Loucy (cell line): ENCODE measurements at regions not wholly inside any gene's neighbourhood (a gene's known extent, or its start where the extent isn't known, plus 50 kb on each side); places are given as distances from the start of the nearest gene placed in this dataset.

ENCODE experiments used
- H2AFZ ChIP-seq: fragments of 200-600 bp; sonication (generic); 2 replicates; pipeline ENCODE4 v1.6.0; 2016; ENCODE audit warnings: antibody characterized with exemption, mild to moderate bottlenecking, low read length, moderate library complexity
- H3F3A ChIP-seq: fragments of 200-600 bp; 2 replicates; pipeline ENCODE4 v1.6.0; 2016; ENCODE audit warnings: antibody characterized with exemption, low read depth, mild to moderate bottlenecking
- H3K27me3 ChIP-seq: fragments of 200-600 bp; sonication (generic); 2 replicates; pipeline ENCODE4 v1.6.1; 2014; ENCODE audit warnings: low read length, mild to moderate bottlenecking; ENCODE audit not compliant: insufficient read depth, poor library complexity, severe bottlenecking
- H3K36me3 ChIP-seq: fragments of 200-600 bp; sonication (generic); 2 replicates; pipeline ENCODE4 v1.6.1; 2016; ENCODE audit warnings: low read length; ENCODE audit not compliant: insufficient read depth
- H3K4me1 ChIP-seq: fragments of 200-600 bp; sonication (generic); 2 replicates; pipeline ENCODE4 v1.5.1; 2014; ENCODE audit warnings: low read length, mild to moderate bottlenecking; ENCODE audit not compliant: insufficient read depth, poor library complexity, severe bottlenecking
- H3K4me2 ChIP-seq: fragments of 200-600 bp; sonication (generic); 2 replicates; pipeline ENCODE4 v1.6.0; 2014; ENCODE audit warnings: antibody characterized with exemption, low read length, low read depth, mild to moderate bottlenecking; ENCODE audit not compliant: poor library complexity, severe bottlenecking
- H3K4me3 ChIP-seq: fragments of 200-600 bp; sonication (generic); 2 replicates; pipeline ENCODE4 v1.5.1; 2014; ENCODE audit warnings: low read length, mild to moderate bottlenecking, mixed read lengths; ENCODE audit not compliant: poor library complexity, severe bottlenecking
- H3K79me2 ChIP-seq: fragments of 200-600 bp; sonication (generic); 2 replicates; pipeline ENCODE4 v1.6.1; 2014; ENCODE audit warnings: low read length; ENCODE audit not compliant: insufficient read depth
- H3K9ac ChIP-seq: fragments of 200-600 bp; sonication (generic); 2 replicates; pipeline ENCODE4 v1.6.0; 2014; ENCODE audit warnings: mild to moderate bottlenecking, low read depth, low read length, moderate library complexity; ENCODE audit not compliant: poor library complexity, severe bottlenecking
- H3K9me2 ChIP-seq: fragments of 200-600 bp; sonication (generic); replicated peaks from 2 replicates; pipeline ENCODE4 v1.6.1; 2016; ENCODE audit warnings: low read depth, low read length, mixed read lengths
- H3K9me3 ChIP-seq: fragments of 200-600 bp; sonication (generic); 2 replicates; pipeline ENCODE4 v1.6.1; 2014; ENCODE audit warnings: mild to moderate bottlenecking, antibody characterized with exemption, low read length, low read depth; ENCODE audit not compliant: insufficient read depth
- H4K20me1 ChIP-seq: fragments of 200-600 bp; sonication (generic); 2 replicates; pipeline ENCODE4 v1.6.0; 2014; ENCODE audit warnings: antibody characterized with exemption, low read length, mild to moderate bottlenecking; ENCODE audit not compliant: insufficient read depth, poor library complexity, severe bottlenecking
- EZH2phosphoT487 ChIP-seq: fragments of 200-600 bp; IDR thresholded peaks from 2 replicates; pipeline ENCODE4 v1.6.1; 2018; ENCODE audit warnings: antibody characterized with exemption, mild to moderate bottlenecking, moderate library complexity, borderline replicate concordance
- TF ChIP-seq, protein P1 (sequence below): fragments of 200-600 bp; sonication (generic); conservative IDR thresholded peaks from 2 replicates; pipeline ENCODE4 v1.5.1; 2014; ENCODE audit warnings: mild to moderate bottlenecking, antibody characterized with exemption, low read length

DNA sequence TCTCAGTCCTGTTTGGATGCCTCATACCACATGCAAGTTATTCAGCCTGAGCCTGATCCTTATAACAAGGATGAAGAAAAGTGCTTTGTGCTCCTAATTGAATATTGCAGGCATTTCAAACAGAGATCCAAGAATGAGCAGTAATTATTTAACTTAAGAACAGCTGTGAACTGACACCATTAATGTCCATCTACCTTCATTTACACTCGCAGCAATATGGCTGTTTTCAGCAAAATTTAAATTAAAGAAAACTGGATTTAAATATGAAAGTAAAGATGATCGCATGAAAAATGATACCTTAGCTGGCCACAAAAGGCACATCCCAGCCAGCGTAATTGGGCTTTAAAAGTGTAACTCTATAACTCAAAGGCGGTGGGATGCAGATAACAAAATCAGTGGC, 466.3 kb downstream of the GALC start:
- Histone ChIP-seq H3K36me3 (no peaks in the 10 kb centered on the region), H3K4me1 (no peaks in the 10 kb centered on the region), H3K4me3 (no peak overlapping the region), H3K27me3 (no peaks in the 10 kb centered on the region), H3K9ac (no peak overlapping the region), H2AFZ (no peak overlapping the region), H4K20me1 (no peaks in the 10 kb centered on the region), H3K9me3 (no peaks in the 10 kb centered on the region), H3K79me2 (no peaks in the 10 kb centered on the region), H3K9me2 (no peaks in the 10 kb centered on the region), H3F3A (no peaks in the 10 kb centered on the region), H3K4me2 (no peak overlapping the region)
- TF ChIP-seq EZH2phosphoT487 = no peak
- TF ChIP-seq, protein P1, sequence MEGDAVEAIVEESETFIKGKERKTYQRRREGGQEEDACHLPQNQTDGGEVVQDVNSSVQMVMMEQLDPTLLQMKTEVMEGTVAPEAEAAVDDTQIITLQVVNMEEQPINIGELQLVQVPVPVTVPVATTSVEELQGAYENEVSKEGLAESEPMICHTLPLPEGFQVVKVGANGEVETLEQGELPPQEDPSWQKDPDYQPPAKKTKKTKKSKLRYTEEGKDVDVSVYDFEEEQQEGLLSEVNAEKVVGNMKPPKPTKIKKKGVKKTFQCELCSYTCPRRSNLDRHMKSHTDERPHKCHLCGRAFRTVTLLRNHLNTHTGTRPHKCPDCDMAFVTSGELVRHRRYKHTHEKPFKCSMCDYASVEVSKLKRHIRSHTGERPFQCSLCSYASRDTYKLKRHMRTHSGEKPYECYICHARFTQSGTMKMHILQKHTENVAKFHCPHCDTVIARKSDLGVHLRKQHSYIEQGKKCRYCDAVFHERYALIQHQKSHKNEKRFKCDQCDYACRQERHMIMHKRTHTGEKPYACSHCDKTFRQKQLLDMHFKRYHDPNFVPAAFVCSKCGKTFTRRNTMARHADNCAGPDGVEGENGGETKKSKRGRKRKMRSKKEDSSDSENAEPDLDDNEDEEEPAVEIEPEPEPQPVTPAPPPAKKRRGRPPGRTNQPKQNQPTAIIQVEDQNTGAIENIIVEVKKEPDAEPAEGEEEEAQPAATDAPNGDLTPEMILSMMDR = no peak

DNA sequence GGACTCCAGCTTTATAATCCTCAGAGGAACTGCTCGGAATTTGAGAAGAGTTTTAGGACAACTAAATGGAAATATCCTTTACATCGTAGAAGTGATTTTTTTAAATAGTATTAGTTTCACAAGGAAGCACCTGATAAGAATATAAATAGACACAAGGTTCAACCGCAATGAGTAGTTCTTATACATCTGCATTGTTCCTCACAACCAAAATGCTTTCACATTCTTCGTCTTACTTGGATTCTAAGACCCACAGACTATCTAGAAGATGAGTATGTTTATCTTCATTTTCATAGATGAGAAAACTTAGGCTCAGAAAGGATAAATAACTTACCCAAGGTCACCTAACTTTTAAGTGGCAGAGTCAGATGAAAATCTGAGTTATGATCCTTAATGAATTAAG, 469.0 kb downstream of the GALC start:
- H3K4me2 ChIP-seq = no peak overlapping the region

DNA sequence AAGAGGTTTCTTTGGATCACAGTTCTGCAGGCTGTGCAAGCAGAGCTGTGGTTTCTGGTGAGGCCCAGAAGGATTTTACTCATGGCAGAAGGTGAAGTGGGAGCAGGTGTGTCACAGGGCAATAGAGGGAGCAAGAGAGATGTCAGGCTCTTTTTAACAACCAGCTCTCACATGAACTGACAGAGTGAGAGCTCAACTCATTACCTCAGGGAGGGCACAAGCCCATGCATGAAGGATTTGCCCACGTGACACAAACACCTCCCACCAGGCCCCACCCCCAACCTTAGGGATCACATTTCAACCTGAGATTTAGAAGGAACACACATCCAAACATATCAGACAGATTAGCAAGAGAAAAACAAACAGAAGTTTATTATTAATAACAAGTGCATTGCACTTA, 470.4 kb downstream of the GALC start:
- Histone ChIP-seq H3K27me3 (no peaks in the 10 kb centered on the region), H3K4me3 (no peak overlapping the region), H4K20me1 (no peaks in the 10 kb centered on the region), H3K36me3 (no peaks in the 10 kb centered on the region), H3K4me2 (no peak overlapping the region), H3F3A (no peaks in the 10 kb centered on the region), H3K9me2 (no peaks in the 10 kb centered on the region), H3K9ac (no peak overlapping the region), H3K79me2 (no peaks in the 10 kb centered on the region), H3K4me1 (no peaks in the 10 kb centered on the region), H2AFZ (no peak overlapping the region), H3K9me3 (no peaks in the 10 kb centered on the region)
- TF ChIP-seq, protein P1 = no peak
- no peak for TF ChIP-seq EZH2phosphoT487

More for the DNA sequence above, 469.0 kb downstream of the GALC start:
- Histone ChIP-seq H3K4me1 (no peaks in the 10 kb centered on the region), H3K9ac (no peak overlapping the region), H3K79me2 (no peaks in the 10 kb centered on the region), H3K27me3 (no peaks in the 10 kb centered on the region), H4K20me1 (no peaks in the 10 kb centered on the region), H3K9me3 (no peaks in the 10 kb centered on the region), H2AFZ (no peak overlapping the region), H3K9me2 (no peaks in the 10 kb centered on the region), H3K36me3 (no peaks in the 10 kb centered on the region), H3F3A (no peaks in the 10 kb centered on the region), H3K4me3 (no peak overlapping the region)
- no peak for TF ChIP-seq EZH2phosphoT487
- TF ChIP-seq, protein P1 = no peak
